ENCODE measurements at regions not wholly inside any gene's neighbourhood (a gene's known extent, or its start where the extent isn't known, plus 50 kb on each side); places are given as distances from the start of the nearest gene placed in this dataset.
"Not testable (repeated sequence)": the region's sequence is repeated elsewhere in the genome, so short reads cannot be mapped to it uniquely, and the experiment has no call there.

DNA sequence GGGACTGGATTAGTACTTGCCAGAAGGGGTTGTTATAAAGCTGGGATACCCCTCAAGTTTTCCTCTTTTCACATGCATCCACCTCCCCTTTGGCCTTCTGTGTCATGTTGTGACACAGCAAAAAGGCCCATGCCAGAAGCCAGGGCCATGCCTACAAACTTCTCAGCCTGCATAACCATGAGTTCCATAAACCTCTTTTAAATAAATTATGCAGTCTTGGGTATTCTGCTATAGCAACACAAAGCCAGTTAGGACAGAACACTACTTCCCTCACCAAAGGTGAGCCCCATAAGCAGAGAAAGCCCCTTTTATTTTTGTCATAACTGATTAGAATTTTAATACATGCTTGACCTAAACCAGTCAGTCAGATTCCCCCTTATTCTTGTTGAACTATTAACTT lies 801.3 kb downstream of the DNAH5 start:
- DNase-seq (ENCODE audit: low read depth in 2 of 3, low spot score in 2 of 3) = no peak

DNA sequence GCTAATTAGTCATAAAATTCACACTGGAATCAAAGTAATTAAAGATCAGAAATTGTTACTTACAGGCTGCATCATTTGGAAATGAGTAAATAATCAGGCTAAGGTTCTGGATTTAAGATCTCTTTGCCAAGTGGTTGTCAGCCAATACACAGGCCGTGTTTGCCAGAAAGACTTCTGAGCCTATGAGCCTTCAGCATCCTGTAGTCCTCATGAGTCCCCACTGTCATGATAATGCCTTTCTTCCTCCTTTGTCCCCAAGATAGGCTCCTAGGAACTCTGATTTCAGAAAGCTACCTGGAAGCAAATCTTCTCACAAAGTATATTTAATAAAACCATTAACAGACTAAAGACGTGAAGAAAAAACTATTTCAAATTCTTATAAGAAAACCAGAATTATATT lies 810.5 kb downstream of the DNAH5 start:
- no peak for DNase-seq (ENCODE audit: low read depth in 2 of 3, low spot score in 2 of 3)

DNA sequence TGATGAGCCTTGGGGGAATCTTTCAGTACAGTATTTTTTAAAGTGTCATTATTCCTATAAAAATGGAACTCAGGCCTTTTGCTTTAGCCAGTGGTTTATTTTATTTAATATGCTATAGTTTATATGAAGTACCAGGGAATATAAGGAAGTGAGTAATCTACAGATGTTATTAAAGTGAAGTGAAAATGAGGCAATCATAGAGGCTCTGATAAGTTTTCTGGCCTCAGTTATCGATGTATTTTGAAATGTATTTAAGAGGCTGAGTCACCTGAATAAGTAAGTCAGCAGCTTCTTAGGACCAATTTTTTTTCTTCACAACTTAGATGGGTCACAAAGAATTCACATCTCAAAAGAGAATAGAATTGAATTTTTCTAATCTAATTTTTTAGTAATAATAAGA lies 829.0 kb downstream of the DNAH5 start:
- no peak for DNase-seq (ENCODE audit: low read depth in 2 of 3, low spot score in 2 of 3)

- no peak for DNase-seq (ENCODE audit: low read depth in 2 of 3, low spot score in 2 of 3)
Measured at GRCh38 chr5:13108265-13108664, 836.2 kb downstream of the DNAH5 start.

GRCh38 chr5:13107537-13107936 lies 837.0 kb downstream of the DNAH5 start:
- DNase-seq (ENCODE audit: low read depth in 2 of 3, low spot score in 2 of 3) = no peak

DNA sequence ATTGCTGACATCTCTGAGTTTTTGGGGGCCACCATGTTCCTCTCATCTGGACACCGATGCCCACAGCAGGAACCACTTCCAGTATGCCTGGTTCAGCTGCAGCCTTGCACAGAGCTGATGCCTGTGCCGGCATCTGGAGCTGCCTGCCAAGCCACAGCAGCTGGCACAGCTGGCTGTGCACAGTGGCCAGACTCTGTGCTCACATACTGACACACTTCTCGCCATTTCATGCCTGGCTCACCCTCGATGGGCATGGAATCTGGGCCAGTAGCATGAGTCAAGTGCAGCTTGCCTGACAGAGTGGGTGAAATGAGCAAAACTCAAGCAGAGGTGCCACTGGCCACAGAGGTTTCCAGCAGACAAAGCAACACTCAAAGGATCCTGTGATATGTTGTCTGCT lies 863.4 kb downstream of the DNAH5 start:
- DNase-seq (ENCODE audit: low read depth in 2 of 3, low spot score in 2 of 3) = no peak

DNA sequence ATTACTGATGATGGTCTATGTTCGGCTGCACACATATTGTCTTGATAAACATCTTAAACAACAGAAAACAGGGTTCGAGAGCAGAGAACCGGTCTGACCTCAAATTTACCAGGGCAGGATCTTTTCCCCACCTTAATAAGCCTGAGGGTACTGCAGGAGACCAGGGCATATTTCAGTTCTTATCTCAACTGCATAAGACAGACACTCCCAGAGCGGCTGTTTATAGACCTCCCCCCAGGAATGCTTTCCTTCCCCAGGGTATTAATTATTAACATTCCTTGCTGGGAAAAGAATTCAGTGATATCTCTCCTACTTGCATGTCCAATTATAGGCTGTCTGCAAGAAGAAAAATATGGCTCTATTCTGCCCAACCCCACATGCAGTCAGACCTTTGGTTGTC lies 871.6 kb downstream of the DNAH5 start:
- not testable (repeated sequence) for DNase-seq (ENCODE audit: low read depth in 2 of 3, low spot score in 2 of 3)

GRCh38 chr5:13063088-13063487 lies 881.4 kb downstream of the DNAH5 start:
- no peak for DNase-seq (ENCODE audit: low read depth in 2 of 3, low spot score in 2 of 3)

DNA sequence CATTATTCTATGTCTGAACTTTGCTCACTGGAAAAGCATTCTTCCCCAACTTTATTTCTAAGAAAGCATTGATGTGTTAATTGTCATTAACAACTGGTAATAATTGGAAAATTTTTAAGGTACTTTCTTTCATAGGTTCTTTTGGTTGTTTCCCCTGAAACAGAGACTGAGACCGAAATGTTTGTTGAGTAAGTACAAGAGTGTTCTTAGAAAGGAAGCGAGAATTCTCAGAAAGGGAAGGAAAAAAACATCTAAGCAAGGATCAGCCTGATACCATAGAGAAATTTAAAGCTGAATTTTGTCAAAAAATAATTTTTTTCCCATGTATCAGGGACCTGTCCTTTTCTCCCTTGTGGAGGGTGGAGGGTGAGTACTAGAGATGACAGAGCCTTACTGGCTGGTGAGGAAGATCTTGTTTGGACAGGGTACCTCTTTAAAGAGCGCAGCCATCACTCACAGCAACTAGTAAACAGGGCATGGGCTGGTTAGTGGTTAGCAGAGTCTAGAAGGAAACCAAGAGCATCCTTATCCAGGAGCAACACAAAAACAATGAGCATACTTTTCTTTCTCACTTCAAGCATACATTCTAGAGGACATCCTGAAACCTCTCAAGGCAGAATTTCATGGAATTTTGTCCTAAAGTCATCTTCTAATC lies 898.5 kb downstream of the DNAH5 start:
- DNase-seq (ENCODE audit: low read depth in 2 of 3, low spot score in 2 of 3) = no peak

GRCh38 chr5:13034061-13034460 lies 910.4 kb downstream of the DNAH5 start:
- no peak for DNase-seq (ENCODE audit: low read depth in 2 of 3, low spot score in 2 of 3)

DNA sequence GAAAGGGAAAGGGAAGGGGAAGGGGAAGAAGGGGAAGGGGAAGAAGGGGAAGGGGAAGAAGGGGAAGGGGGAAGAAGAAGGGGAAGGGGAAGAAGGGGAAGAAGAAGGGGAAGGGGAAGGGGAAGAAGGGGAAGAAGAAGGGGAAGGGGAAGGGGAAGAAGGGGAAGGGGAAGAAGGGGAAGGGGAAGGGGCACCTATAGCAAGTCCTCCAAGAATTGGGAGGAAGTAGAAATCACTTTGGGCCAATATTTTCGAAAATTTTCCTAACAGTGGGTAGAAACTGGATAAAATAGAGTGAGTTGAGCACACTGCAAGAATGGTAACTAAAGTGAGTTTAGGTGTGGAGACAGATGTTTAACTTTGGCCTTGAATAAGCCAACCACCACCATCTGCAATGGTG lies 915.3 kb downstream of the DNAH5 start:
- DNase-seq (ENCODE audit: low read depth in 2 of 3, low spot score in 2 of 3) = no peak

GRCh38 chr5:13027874-13028273 lies 916.6 kb downstream of the DNAH5 start:
- no peak for DNase-seq (ENCODE audit: low read depth in 2 of 3, low spot score in 2 of 3)

- DNase-seq (ENCODE audit: low read depth in 2 of 3, low spot score in 2 of 3) = no peak
Measured at GRCh38 chr5:13019729-13020128, 924.8 kb downstream of the DNAH5 start.

DNA sequence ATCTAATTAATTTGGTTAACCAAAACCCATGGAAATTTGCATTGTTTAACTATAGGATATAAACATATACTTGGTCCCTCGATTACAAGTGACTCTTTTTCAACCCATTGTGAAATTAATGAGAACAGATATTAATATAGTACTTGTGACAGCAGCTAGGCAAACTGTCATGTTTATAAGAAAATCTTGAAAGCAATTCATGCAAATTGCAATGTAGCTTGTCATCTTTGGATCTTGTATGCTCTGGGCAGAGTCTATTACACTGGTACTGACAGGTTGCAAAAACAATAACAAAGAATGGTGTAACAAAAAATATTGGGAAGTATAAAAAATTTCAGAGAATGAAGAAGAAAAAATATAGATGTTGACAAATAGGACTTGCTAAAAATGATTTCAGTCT lies 941.0 kb downstream of the DNAH5 start:
- no peak for DNase-seq (ENCODE audit: low read depth in 2 of 3, low spot score in 2 of 3)

DNA sequence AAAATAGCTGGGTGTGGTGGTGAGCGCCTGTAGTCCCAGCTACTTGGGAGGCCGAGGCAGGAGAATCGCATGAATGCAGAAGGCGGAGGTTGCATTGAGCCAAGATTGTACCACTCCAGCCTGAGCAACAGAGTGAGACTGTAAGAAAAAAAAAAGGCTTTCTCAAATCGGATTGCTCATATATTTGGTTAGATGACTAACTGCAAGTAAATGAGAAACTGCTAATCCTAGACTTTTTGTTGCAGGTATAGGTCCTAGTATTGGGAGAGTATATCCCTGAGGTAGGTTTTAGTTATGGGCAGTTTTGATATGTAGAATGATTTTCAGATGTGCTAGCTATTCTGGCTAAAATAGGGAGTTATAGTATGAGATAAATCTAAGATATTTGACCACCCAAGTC lies 944.8 kb downstream of the DNAH5 start:
- no peak for DNase-seq (ENCODE audit: low read depth in 2 of 3, low spot score in 2 of 3)

DNA sequence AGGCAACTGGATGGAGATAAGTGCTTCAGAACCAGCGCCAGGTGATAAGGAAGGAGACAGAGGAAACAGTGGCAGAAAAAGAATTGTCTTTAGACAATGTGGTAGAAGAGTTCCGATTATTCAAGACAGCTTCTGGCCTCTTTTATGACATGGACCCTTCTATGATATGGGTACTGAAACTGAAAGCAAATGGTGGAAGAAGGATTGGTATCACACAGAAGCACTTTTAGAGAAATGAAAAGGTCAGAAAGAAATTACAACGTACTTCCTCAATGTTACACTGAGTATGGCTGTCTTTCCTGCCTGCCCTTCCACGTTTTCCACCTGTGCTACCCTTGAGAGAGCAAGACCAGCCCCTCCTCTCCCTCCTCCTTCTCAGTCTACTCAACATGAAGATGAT lies 959.3 kb downstream of the DNAH5 start:
- no peak for DNase-seq (ENCODE audit: low read depth in 2 of 3, low spot score in 2 of 3)

DNA sequence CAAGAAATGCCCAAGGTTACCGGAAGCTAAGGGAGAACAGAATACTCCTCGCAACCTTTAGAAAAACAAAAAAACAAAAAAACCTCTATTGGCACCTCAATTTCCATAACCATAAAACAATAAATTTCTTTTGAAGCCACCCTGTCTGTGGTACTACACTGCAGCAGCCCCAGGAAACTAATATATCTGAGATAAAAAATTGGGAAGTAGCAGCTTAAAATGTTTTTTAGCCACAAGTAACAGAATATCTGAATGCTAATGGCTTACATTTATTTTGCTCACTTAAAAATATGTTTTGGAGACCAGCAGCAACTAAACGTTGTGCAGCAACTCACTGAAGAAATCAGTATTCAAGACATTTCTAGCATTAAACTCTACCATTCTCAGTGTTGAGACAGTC lies 969.6 kb downstream of the DNAH5 start:
- peak in 1 of 3 donors; percentile 66 for DNase-seq (ENCODE audit: low read depth in 2 of 3, low spot score in 2 of 3)

- DNase-seq (ENCODE audit: low read depth in 2 of 3, low spot score in 2 of 3) = no peak
Measured at GRCh38 chr5:12965804-12966203, 978.7 kb downstream of the DNAH5 start.

DNA sequence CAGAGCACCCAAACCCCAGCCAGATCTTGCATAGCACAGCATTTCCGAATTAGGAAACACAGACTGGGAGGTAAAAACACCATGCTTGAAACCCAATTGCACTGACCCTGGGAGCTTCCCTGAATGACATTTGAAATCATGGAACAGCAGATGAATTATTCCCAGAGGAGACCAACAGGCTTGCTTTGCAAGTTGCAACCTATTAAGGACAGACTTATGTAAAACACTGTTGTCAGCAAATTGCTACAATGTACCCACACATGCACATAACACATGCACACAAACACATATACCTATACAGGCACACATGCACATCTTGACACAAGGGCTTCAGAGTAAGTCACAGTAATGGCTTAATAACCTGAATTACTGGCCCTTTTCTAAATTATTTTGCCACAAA lies 984.8 kb downstream of the DNAH5 start:
- no peak for DNase-seq (ENCODE audit: low read depth in 2 of 3, low spot score in 2 of 3)

DNA sequence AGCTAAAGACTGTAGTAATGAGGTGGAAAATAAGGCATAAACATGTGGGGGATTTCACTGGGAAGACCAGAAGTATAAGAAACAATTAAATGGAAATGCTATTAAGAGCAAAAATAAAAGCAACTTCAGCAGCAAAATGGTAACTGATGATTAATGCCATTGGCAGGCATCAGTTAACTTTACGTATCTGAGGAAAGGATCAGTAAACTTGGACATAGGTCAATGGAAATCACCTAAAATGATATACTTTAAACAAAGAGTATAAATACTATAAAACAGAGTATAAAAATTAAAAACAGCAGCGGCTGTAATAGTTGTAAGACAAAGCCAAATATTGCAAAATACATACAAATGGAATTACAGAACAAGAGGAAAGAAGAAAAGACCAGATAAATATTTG lies 992.1 kb downstream of the DNAH5 start:
- no peak for DNase-seq (ENCODE audit: low read depth in 2 of 3, low spot score in 2 of 3)

DNA sequence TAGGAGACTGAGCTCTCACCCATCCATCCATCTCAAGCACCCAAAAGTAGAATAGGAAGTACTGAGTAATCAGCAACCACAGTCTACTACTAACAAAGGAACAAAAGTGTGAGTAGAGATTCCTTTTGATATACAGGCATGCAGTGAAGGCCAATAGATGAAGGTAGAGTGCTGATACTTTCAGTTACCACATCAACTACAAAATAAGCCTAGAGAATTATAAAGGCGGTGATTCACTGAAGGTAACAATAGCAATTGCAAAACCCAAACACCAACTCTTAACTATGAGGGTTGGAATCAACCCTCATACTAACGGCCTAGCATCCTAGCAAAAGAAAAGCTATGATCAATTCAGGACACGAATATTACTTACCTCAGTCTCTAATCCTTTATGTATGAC lies 992.6 kb downstream of the DNAH5 start:
- no peak for DNase-seq (ENCODE audit: low read depth in 2 of 3, low spot score in 2 of 3)

- DNase-seq (ENCODE audit: low read depth in 2 of 3, low spot score in 2 of 3) = no peak
Measured at GRCh38 chr5:12947379-12947778, 997.1 kb downstream of the DNAH5 start.

DNA sequence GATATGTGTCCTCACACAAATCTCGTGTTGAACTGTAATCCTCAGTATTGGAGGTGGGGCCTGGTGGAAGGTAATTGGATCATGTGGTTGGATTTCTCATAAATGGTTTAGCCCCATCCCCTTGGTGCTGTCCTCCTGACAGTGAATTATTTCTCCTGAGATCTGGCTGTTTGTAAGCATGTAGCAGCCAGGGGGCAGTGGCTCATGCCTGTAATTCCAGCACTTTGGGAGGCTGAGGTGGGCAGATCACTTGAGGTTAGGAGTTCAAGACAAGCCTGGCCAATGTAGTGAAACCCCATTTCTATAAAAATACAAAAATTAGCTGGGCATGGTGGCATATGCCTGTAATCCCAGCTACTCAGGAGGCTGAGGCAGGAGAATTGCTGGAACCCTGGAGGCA lies 999.0 kb downstream of the DNAH5 start:
- DNase-seq (ENCODE audit: low read depth in 2 of 3, low spot score in 2 of 3) = not testable (repeated sequence)
